HG02610 (cell line): ENCODE measurements at regions not wholly inside any gene's neighbourhood (a gene's known extent, or its start where the extent isn't known, plus 50 kb on each side); places are given as distances from the start of the nearest gene placed in this dataset.

ENCODE experiments used
- ATAC-seq: cut with Tn5 transposase; IDR thresholded peaks from one replicate; pipeline ENCODE4 v1.9.1; 2021; ENCODE audit warnings: mild to moderate bottlenecking, moderate library complexity; ENCODE audit not compliant: unreplicated experiment

DNA sequence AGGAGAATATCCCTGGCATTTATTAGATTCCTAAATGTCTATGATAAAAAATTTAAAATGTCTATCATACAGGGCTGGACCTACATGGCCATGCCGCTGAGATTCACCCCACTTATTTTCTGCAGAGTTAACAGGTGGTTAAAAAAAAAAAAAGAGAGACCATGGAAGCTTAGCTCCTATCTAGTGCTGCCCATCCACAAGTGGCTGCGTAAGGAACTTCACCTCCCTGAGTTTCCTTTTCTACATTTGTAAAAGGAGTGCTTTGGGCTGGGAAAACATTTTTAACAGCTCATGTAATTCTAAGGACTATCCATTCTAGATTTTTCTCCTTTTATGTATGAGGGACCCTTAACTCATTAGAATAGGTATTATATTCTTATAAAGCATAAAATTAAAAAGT, 534.1 kb downstream of the MMUT start:
- ATAC-seq, result no peak

DNA sequence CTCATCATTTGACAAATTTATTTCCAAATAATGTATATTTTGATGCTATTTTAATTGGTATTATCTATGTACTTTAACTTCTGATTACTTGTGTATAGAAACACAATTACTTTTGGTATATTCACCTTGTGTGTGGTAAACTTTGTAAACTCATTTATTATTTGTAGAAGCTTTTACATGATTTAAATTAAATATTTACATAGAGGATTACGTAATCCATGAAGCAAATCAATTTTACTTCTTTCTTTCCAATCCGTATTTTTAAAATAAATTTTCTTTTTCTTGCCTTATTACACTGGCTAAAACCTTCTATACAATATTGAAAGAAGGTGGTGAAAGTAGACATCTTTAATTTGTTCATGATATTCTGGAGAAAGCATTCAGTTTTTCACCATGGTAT, 540.2 kb downstream of the MMUT start:
- ATAC-seq, result no peak

DNA sequence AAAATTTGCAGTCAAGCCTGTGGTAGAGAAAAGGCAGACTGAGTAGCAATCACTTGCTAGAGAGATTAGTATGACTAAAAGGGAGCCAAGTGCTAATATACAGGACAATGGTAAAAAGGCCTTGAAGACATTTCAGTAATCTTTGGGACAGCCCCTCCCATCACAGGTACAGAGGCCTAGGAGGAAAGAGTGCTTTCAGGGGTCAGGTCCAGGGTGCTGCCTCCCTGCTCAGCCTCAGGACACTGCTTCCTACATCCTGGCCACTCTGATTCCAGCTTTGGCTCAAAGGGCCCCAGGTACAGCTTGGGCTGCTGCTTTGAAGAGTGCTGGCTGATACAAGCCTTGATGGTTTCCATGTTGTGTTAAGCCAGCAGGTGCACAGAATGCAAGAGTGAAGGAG, 543.5 kb downstream of the MMUT start:
- no peak for ATAC-seq

DNA sequence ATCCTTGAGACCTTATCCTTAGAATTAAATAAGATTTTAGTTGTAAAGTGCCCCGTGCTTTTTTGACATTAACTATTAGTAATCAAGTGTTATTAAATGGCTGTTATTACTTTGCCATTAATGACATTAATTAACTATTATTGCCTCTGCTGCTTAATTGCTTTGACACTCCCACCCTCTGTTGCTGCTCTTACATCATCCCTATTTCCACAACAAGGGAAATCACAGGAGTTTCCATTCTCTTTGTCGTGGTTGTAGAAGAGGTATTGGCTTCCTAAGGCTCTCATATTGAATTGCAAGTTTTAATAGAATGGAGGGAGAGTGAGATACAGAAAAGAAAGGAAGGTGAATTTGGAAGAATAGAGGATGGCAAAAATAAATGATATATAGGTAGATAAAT, 545.8 kb downstream of the MMUT start:
- no peak for ATAC-seq

DNA sequence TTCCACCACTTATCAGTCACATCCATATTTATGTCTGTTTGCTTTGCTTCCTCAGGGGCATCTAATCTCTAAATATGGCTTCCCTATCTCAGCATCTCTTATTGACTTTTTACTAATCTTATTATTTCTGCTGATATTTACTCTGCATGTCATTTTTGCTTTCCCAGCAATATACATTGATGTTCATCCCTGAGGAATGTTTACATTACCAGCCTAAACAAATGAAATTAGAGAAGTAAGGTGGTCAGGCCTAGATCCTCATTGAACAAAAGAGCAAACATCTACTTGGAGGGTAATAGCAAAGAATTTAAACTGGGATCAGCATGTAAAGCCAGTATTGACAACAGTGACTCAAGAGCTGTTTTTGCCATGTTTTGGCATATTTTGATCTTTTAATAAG, 546.4 kb downstream of the MMUT start:
- no peak for ATAC-seq

DNA sequence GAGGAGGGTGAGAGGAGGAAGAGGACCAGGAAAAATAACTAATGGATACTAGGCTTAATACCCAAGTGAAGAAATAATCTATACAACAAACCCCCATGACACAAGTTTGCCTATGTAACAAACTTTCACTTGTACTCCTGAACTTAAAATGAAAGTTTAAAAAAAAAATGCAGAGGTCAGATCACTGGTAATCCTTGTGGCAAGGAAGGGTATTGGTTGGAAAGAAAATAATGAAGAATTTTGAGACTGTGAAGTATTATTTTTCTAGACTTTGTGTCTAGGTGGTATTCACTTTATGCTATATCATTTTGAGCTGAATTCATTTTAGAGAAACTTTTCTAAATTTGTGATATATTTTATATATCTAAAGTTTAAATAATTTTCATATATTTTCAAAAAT, 547.5 kb downstream of the MMUT start:
- ATAC-seq, result no peak

DNA sequence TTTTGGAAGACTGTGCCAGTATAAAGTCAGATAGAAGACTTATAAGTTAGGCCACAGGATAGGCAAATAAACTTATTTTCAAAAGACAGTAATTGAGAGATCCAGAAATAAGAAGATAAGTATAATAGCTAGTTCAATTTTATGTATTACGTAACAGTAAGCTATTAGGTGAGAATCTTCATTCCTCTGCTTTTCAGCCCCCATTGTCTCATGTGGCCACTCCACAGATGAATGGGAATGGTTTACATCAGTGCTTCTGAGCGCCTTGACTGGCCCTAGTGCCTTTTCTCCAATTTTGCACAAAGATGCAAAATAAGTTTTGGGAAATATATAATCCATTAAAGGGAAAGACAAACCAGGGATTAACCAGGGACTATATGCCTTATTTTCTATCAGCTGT, 550.5 kb downstream of the MMUT start:
- no peak for ATAC-seq

DNA sequence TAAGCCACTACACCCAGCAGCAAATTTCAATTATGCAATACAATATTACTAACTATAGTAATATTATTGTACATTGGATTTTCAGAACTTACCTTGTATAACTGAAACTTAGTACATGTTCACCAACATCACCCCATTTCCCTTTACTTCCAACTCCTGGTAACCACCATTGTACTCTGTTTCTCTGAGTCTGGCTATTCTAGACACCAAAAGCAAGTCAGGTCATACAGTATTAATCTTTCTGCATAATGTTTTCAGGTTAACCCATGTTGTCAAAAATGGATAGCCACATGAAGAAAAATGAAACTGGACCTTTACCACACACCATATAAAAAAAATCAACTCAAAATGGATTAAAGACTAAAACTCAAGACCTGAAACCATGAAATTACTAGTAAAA, 558.2 kb downstream of the MMUT start:
- ATAC-seq, result no peak

DNA sequence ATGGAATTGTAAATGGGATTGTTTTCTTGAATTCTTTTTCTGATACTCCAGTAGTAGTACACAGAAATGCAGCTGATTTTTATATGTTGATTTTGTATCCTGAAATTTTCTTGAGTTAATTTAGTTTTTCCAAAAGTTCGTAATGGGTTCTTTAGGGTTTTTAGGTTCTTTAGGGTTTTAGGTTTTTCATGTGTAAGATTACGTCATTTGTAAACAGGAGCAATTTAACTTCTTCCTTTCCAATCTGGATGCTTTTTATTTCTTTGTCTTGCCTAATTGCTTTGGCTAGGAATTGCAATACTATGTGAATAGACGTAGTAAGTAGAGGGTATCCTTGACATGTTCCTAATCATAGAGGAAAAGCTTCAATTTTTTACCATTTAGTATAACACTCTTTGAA, 568.6 kb downstream of the MMUT start:
- no peak for ATAC-seq

DNA sequence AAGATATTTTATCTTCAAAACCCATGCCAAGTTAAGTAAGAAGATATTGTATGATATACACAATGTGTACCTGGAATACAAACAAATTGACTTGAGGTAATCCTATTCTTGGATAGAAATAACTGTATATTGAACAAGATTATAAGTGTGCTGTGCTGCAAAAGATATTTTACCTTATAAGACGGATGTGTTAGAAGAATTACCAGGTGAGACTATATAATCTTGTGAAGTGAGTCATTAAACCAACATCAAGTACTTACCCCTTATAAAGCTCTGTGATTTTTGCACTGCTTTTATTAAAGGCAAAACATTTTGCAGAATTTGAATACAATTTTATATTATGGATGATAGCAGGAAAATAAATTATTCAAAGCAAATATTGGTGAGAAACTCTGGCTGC, 570.0 kb downstream of the MMUT start:
- no peak for ATAC-seq

DNA sequence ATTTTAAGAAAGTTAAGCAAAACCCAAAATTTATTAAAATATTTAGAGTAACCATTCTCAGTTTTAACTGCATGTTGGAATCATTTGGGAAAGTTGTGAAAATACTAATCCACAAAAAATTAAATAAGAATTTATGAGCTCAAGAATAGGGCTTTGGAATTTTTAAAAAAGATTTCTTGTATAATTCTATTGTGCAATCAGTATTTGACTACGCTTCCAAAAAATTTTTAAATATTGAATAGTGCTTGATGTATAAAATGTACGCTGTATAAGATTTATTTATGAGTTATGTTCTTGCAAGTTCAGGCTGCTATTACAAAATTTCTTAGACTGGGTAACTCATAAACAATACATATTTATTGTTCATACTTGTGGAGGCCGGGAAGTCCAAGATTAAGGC, 571.7 kb downstream of the MMUT start:
- ATAC-seq, result no peak

DNA sequence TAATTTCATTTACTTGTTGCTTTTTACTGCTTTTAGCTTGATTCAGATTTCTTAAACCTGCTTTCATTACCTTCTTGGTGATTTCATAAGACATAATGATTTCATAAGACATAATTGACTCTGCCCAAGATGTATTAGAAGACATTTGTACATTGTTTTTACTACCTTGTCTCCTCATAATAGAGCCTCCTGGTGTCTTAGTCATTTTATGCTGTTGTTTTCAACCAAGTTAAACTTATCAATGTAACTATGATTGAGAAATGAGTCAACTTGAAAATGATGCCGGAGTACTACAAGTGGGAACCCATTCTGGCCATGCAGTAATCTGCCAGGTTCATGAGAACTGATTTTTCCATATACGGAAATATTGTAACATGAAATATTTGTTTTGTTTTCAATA, 573.6 kb downstream of the MMUT start:
- no peak for ATAC-seq

DNA sequence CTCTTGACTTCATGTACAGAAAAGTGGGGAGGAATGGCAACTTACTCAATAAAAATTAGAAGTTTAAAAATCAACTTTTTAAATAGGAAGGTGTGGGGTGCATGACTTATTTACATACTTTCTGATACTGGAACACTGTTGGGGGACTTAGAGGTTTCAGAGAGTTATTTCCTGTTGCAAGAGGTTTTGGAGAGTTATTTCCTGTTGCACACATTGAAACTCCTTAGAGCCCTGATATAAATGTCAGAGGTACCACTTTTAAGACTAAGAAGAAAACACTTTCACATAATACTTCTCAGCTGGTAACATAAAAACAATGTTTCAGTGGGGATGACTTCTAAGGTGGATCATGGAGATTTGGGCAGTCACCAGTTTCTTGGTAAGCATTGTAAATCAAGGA, 579.9 kb downstream of the MMUT start:
- ATAC-seq, result no peak

DNA sequence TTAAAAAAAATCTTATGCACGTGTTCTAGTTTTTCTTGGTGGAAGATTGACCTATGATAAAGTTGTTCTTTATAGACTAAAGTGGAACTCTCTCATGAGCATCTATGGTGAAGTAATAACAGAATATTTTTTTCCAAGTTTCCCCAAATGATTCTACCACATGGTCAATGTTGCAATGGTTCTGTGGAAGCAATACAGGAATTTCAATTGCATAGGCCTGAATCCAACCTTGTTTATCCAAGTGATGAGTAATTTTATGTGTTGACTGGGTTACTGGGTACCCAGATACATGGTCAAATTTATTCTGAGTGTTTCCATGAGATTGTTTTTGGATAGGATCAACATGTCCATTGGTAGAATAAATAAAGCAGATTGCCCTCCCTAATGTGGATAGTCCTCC, 581.5 kb downstream of the MMUT start:
- no peak for ATAC-seq

DNA sequence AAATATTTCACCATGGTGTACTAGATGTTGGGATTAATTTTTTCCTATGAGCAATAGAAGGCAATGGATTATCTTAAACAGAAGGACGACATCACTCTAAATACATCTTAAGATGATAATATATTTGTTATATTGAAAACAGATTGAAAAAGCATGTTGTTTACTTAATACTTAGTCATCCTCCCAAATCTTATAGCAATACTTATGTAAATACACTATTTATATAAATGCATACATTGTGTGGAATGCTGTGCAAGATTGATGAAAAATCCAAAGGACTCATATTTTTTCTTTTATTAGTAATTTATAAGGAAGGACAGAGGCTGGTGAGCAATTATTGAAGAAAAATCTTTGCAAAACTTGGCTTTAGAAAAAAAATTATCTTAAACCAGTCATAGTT, 593.5 kb downstream of the MMUT start:
- no peak for ATAC-seq

DNA sequence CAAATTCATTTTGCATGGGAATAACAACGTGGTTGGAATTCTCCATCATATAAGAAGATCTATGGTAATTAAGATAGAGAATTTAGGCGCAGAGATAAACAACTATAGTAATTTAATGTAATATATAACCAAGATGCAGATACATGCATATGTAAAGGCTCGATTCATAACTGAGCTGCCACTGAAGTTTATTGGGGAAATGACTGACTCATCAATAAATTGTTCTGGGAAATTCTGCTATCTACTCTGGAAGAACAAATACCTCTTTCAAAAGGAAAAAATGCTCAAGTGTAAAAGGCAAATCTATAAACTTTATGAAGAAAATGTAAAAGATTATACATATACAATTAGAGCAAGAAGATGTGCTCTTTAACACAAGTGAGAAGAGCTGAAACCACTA, 596.4 kb downstream of the MMUT start:
- ATAC-seq, result no peak

DNA sequence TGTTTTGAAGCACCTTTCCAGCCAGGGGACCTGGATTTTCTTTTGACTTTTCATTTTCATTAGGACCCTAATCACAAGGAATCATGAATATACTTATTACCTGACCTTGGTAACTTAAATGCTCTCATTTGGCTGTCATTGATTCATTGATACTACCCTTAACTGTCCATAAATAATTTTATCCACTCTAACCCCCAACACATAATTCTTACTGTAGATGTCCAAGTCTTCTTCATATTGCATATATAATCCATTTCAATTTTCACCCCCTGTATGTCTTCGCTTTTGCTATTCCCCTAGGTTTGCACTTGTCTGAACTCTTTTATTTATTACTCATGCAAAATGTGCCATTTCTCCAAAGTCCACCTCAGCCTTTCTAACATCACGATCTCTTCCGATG, 602.9 kb downstream of the MMUT start:
- ATAC-seq, result no peak

DNA sequence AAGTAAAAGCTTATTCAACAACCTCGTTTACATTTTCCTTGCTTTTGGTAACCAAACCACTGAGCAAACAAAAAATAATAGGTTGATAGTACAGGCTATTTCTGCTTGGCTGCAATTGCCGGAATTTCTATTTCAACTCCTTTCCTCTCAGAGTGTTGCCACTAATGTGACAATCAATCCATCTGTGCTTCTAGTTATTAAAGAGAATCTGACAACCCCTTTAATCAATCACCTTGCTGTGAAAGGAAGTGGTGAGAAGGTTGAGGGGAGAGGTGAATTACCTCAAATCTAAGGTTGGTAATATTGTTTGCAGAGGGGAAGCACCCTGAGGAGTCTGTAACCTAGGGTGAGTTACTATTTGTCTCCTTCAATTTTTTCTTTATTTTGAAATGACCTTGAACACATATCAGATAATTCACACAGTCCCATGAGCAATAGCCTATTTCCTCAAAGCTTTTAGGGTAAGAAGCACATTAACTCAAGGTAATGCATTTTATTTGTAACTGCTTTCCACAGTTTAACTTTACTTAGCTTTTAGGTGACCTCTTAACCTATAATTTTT, 603.4 kb downstream of the MMUT start:
- ATAC-seq, result no peak

DNA sequence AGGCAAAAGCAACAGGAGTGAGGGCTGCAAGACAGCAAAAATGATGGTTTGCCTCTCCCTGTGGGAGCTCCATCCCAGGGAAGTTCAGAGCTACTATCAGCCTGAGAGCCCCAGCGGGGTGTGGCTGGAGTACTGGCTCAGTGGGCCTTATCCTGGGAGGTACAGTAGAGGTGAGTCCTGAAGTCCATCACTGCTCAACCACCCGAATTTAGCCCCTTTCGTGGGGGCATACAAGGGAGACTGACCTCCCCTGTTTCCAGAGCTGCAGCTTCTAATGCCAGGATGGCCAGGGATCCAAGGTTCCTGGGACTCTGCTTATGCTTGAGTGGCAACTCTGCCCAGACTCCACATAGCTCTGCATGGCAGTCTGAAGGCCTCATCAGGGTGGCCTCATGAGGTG, 617.8 kb downstream of the MMUT start:
- ATAC-seq, result no peak

DNA sequence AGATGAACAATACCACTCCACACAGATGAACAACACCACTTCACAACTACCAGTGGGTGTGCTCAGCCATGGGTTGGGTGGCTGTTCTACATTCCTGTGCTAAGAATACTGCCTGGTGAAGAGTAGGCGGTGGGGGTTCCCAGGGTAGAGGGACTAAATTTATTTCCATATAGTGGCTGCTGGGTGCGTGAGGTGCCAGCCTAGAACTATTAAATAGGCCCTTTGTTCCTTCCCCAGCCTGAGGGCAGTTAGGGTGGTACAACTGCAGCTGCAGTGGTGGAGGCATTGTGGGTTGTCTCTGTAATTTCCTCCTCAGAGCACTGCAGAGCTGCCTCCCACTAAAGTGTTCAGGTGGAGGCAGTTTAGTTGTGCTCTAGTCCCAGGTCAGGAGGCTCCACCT, 618.4 kb downstream of the MMUT start:
- ATAC-seq, result no peak

DNA sequence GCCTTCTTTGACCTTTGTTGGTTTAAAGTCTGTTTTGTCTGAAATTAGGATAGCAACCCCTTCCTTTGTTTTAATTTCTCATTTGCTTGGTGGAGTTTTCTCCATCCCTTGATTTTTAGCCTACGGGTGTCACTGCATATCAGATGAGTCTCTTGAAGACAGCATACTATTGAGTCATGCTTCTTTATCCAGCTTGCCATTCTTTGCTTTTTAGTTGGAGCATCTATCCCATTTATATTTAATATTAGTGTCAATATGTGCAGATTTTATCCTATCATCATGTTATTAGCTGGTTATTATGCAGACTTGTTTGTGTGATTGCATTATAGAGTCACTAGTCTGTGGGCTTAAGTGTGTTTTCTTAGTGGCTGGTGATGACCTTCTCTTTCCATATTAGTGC, 622.2 kb downstream of the MMUT start:
- no peak for ATAC-seq

DNA sequence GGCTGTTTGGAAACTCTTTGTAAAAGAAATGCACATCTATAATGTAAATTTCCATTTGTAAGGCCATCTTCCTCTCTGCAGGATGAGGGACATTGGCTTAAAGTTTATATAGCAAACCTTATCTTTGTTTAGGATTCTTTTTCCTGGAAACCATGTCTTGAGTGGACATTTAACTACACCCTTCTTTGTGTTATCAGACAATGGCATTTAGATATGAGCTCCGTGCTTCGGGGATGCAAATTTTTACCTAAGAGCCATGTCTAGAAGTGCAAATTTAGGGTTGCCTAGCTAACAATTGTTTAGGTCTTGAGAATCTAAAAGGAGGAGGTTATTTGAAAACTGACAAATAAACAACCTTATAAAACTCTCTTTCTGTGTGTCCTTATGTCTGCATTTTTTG, 623.8 kb downstream of the MMUT start:
- ATAC-seq, result no peak

DNA sequence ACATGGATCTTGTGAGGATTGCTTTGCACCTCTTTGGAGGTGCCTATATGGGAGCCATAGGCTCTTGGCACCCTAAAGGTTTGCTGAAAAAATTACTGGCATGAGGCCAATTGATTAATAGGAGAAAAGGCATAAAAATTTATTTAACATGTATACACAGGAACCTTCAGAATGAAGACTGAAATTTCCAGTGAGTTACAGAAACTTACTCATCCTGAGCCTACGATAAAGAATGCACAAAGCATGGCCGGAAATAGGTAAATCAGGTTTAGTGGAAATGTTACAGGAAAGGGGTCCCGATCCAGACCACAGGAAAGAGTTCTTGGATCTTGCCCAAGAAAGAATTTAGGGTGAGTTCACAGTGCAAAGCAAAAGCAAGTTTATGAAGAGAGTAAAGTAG, 625.3 kb downstream of the MMUT start:
- ATAC-seq, result no peak

DNA sequence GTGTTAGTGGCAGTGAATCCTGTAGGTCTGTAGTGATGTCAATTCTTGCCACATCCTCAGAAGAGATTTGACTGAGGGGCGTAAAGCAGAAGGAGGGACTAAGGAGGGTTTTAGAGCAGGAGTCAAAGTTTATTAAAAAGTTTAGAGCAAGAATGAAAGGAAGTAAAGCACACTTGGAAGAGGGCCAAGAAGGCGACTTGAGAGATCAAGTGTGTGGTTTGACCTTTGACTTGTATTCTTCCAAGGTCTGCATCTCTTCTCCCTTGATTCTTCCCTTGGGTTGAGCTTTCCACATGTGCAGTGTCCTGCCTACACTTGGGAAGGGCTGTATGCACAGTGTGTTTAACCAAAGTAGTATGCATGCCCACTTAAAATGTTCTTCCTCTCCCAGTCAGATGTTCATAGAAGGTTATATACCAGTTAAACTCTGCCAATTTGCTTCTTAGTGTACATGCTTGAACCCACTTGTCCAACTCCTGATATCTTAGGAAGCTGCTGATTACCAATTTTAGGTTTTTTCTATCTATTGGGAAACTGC, 627.6 kb downstream of the MMUT start:
- ATAC-seq, result no peak
